GM21360 (cell line): ENCODE measurements at regions not wholly inside any gene's neighbourhood (a gene's known extent, or its start where the extent isn't known, plus 50 kb on each side); places are given as distances from the start of the nearest gene placed in this dataset.

ENCODE experiments used
- ATAC-seq: cut with Tn5 transposase; IDR thresholded peaks from one replicate; pipeline ENCODE4 v1.9.1; 2021; ENCODE audit warnings: mild to moderate bottlenecking, moderate library complexity; ENCODE audit not compliant: unreplicated experiment

GRCh38 chr15:95457520-95457919 is 873.0 kb upstream of the NR2F2 start:
- no peak for ATAC-seq

- ATAC-seq: no peak
These were observed 871.8 kb upstream of the NR2F2 start for GRCh38 chr15:95458721-95459120.

- ATAC-seq: no peak
These were observed 871.2 kb upstream of the NR2F2 start for GRCh38 chr15:95459273-95459672.

GRCh38 chr15:95464509-95464908 is 866.0 kb upstream of the NR2F2 start:
- no peak for ATAC-seq

GRCh38 chr15:95468820-95469219 is 861.7 kb upstream of the NR2F2 start:
- no peak for ATAC-seq

- ATAC-seq: no peak
These were observed 861.0 kb upstream of the NR2F2 start for GRCh38 chr15:95469496-95470000.

- ATAC-seq: no peak
These were observed 860.0 kb upstream of the NR2F2 start for GRCh38 chr15:95470529-95470928.

- ATAC-seq: no peak
These were observed 859.4 kb upstream of the NR2F2 start for GRCh38 chr15:95470997-95471689.

GRCh38 chr15:95471690-95472086 is 858.8 kb upstream of the NR2F2 start:
- no peak for ATAC-seq

GRCh38 chr15:95475067-95475466 is 855.4 kb upstream of the NR2F2 start:
- ATAC-seq: no peak

GRCh38 chr15:95479308-95479707 is 851.2 kb upstream of the NR2F2 start:
- ATAC-seq: no peak

GRCh38 chr15:95485367-95485766 is 845.1 kb upstream of the NR2F2 start:
- no peak for ATAC-seq

- no peak for ATAC-seq
These were observed 844.3 kb upstream of the NR2F2 start for GRCh38 chr15:95486224-95486623.

GRCh38 chr15:95489103-95489502 is 841.4 kb upstream of the NR2F2 start:
- ATAC-seq: no peak

- no peak for ATAC-seq
These were observed 838.0 kb upstream of the NR2F2 start for GRCh38 chr15:95492388-95493070.

- no peak for ATAC-seq
These were observed 835.4 kb upstream of the NR2F2 start for GRCh38 chr15:95494971-95495541.

- no peak for ATAC-seq
These were observed 832.9 kb upstream of the NR2F2 start for GRCh38 chr15:95497634-95498033.

- no peak for ATAC-seq
These were observed 831.5 kb upstream of the NR2F2 start for GRCh38 chr15:95498961-95499360.

- ATAC-seq: no peak
These were observed 831.1 kb upstream of the NR2F2 start for GRCh38 chr15:95499397-95499796.

GRCh38 chr15:95501865-95502264 is 828.6 kb upstream of the NR2F2 start:
- no peak for ATAC-seq

- no peak for ATAC-seq
These were observed 827.4 kb upstream of the NR2F2 start for GRCh38 chr15:95503107-95503506.

- peak; percentile 78 for ATAC-seq
These were observed 826.8 kb upstream of the NR2F2 start for GRCh38 chr15:95503640-95504225.
